HCT116 (cell line): ENCODE measurements at regions not wholly inside any gene's neighbourhood (a gene's known extent, or its start where the extent isn't known, plus 50 kb on each side); places are given as distances from the start of the nearest gene placed in this dataset.

Source experiments
- ATAC-seq: fragments of 200-7000 bp; cut with Tn5 transposase; 2 replicates; pipeline ENCODE4 v1.9.1; 2020; ENCODE audit warnings: mild to moderate bottlenecking, moderate library complexity
- BruUV-seq: library from RNA; stranded (reverse); fragments of 400-500 nt; replicated peaks from 2 replicates; lab custom pipeline; 2021; lab: Mats Ljungman, UMichigan
- CTCF ChIA-PET: fragments of 300-600 bp; sonication (Branson Sonifier 250); formaldehyde crosslinking; loops from one replicate; lab custom pipeline; 2021; ENCODE audit warnings: antibody characterized with exemption; lab: Charles Lee
- POLR2A ChIA-PET: fragments of 300-600, 350-600 bp; sonication (Branson Sonifier 250); formaldehyde crosslinking; loops from one replicate; lab custom pipeline; 2021; ENCODE audit warnings: antibody characterized with exemption; lab: Charles Lee
- RAD21 ChIA-PET, 2 experiments: fragments of 300-600 bp; sonication (Branson Sonifier 250); formaldehyde crosslinking; loops; one replicate each; lab custom pipeline; 2023; ENCODE audit warnings: low total read pairs in 2 of 2; ENCODE audit not compliant: uncharacterized antibody in 2 of 2, unreplicated experiment in 2 of 2, low non-redundant PET in 1 of 2; lab: Charles Lee
- DNase-seq: peaks from one replicate; pipeline ENCODE4 v3.0.0-alpha.2; 2010; ENCODE audit warnings: low read depth, low spot score
- H2AFZ ChIP-seq: fragments of 200-600 bp; shearing (Covaris generic), sonication (generic); 2 replicates; pipeline ENCODE4 v1.6.1; 2017; ENCODE audit warnings: low read depth, mixed run types, mixed read lengths, antibody characterized with exemption, low read length; ENCODE audit not compliant: poor library complexity, severe bottlenecking
- H3K27ac ChIP-seq: 2 replicates; pipeline ENCODE4 v1.5.1; 2012; ENCODE audit warnings: low read depth, low read length
- H3K27me3 ChIP-seq: fragments of 200-600 bp; sonication (generic); 2 replicates; pipeline ENCODE4 v1.6.1; 2016; ENCODE audit warnings: mixed run types, low read length, mixed read lengths; ENCODE audit not compliant: insufficient read depth
- H3K36me3 ChIP-seq, 2 experiments: fragments of 200-500 bp in 1 of 2; fragments of 200-600 bp in 1 of 2; sonication (Bioruptor generic) in 1 of 2; sonication (generic) in 1 of 2; 2 replicates each; pipeline versions ENCODE4 v1.5.1 to v1.6.1; 2014 to 2016; ENCODE audit warnings: low read length in 2 of 2, inconsistent platforms in 1 of 2, mixed read lengths in 1 of 2, mixed run types in 1 of 2; ENCODE audit not compliant: insufficient read depth in 2 of 2, control insufficient read depth in 1 of 2
- H3K4me1 ChIP-seq, 2 experiments: fragments of 200-600 bp in 1 of 2; sonication (generic) in 1 of 2; 2 replicates each; pipeline versions ENCODE4 v1.5.1 to v1.6.1; 2012 to 2017; ENCODE audit warnings: low read length in 2 of 2, inconsistent platforms in 1 of 2, mild to moderate bottlenecking in 1 of 2, mixed read lengths in 1 of 2, mixed run types in 1 of 2, moderate library complexity in 1 of 2; ENCODE audit not compliant: insufficient read depth in 2 of 2, control insufficient read depth in 1 of 2
- H3K4me2 ChIP-seq: fragments of 200-600 bp; sonication (generic); 2 replicates; pipeline ENCODE4 v1.6.1; 2017; ENCODE audit warnings: mixed run types, low read length, mixed read lengths
- H3K4me3 ChIP-seq, 2 experiments: fragments of 200-600 bp in 1 of 2; sonication (generic) in 1 of 2; replicated peaks in 1 of 2; 2 replicates each; pipeline ENCODE4 v1.5.1; 2011 to 2016; ENCODE audit warnings: low read length in 2 of 2, control low read depth in 1 of 2, low read depth in 1 of 2, mild to moderate bottlenecking in 1 of 2, mixed read lengths in 1 of 2, mixed run types in 1 of 2
- H3K79me2 ChIP-seq: fragments of 200-600 bp; sonication (generic); 2 replicates; pipeline ENCODE4 v1.6.1; 2017; ENCODE audit warnings: mild to moderate bottlenecking, mixed run types, low read length, moderate library complexity, mixed read lengths; ENCODE audit not compliant: insufficient read depth
- H3K9ac ChIP-seq: fragments of 200-600 bp; sonication (generic); 2 replicates; pipeline ENCODE4 v1.6.1; 2016; ENCODE audit warnings: low read length, mixed read lengths
- H3K9me2 ChIP-seq: fragments of 200-600 bp; sonication (generic), shearing (Covaris generic); 2 replicates; pipeline ENCODE4 v1.6.1; 2017; ENCODE audit warnings: mixed run types, mild to moderate bottlenecking, moderate library complexity; ENCODE audit not compliant: insufficient read depth
- H3K9me3 ChIP-seq, 2 experiments: fragments of 200-500 bp in 1 of 2; fragments of 200-600 bp in 1 of 2; sonication (Bioruptor generic) in 1 of 2; sonication (generic) in 1 of 2; 2 replicates each; pipeline ENCODE4 v1.6.1; 2014 to 2017; ENCODE audit warnings: low read length in 2 of 2, mixed read lengths in 2 of 2, inconsistent platforms in 1 of 2, low read depth in 1 of 2, mild to moderate bottlenecking in 1 of 2, mixed run types in 1 of 2, moderate library complexity in 1 of 2; ENCODE audit not compliant: control insufficient read depth in 1 of 2, insufficient read depth in 1 of 2
- H4K20me1 ChIP-seq: fragments of 200-600 bp; sonication (generic), shearing (Covaris generic); 2 replicates; pipeline ENCODE4 v1.6.1; 2017; ENCODE audit warnings: mixed run types, mild to moderate bottlenecking, moderate library complexity; ENCODE audit not compliant: insufficient read depth
- CBX3 ChIP-seq: IDR thresholded peaks from 2 replicates; pipeline ENCODE4 v1.6.1; 2012; ENCODE audit warnings: low read depth
- EGR1 ChIP-seq: IDR thresholded peaks from 2 replicates; pipeline ENCODE4 v1.6.1; 2012; ENCODE audit warnings: low read depth
- EZH2phosphoT487 ChIP-seq: fragments of 200-600 bp; IDR thresholded peaks from 2 replicates; pipeline ENCODE4 v1.6.1; 2018; ENCODE audit warnings: antibody characterized with exemption, borderline replicate concordance
- FOSL1 ChIP-seq: IDR thresholded peaks from 2 replicates; pipeline ENCODE4 v1.6.1; 2012; ENCODE audit warnings: low read depth
- JUND ChIP-seq: IDR thresholded peaks from 2 replicates; pipeline ENCODE4 v1.6.1; 2012
- MAX ChIP-seq: IDR thresholded peaks from 2 replicates; pipeline ENCODE4 v1.6.1; 2012
- POLR2A ChIP-seq: IDR thresholded peaks from 2 replicates; pipeline ENCODE4 v1.7.0; 2011; ENCODE audit warnings: borderline replicate concordance; ENCODE audit not compliant: insufficient read depth, insufficient read length; ENCODE audit errors: extremely low read depth
- POLR2AphosphoS5 ChIP-seq: IDR thresholded peaks from 2 replicates; pipeline ENCODE4 v1.6.1; 2011; ENCODE audit warnings: mild to moderate bottlenecking, low read depth, low read length, moderate library complexity
- RAD21 ChIP-seq: IDR thresholded peaks from 2 replicates; pipeline ENCODE4 v1.6.1; 2012; ENCODE audit warnings: low read depth, mild to moderate bottlenecking
- REST ChIP-seq: IDR thresholded peaks from 2 replicates; pipeline ENCODE4 v1.6.1; 2012; ENCODE audit warnings: low read depth
- SRF ChIP-seq: IDR thresholded peaks from 2 replicates; pipeline ENCODE4 v1.6.1; 2012; ENCODE audit warnings: low read depth
- TCF7L2 ChIP-seq: IDR thresholded peaks from 2 replicates; pipeline ENCODE4 v1.7.0; 2011; ENCODE audit warnings: borderline replicate concordance, inconsistent platforms; ENCODE audit not compliant: insufficient read depth, insufficient read length; ENCODE audit errors: extremely low read depth
- YY1 ChIP-seq: IDR thresholded peaks from 2 replicates; pipeline ENCODE4 v1.6.1; 2011; ENCODE audit warnings: low read length, low read depth, moderate library complexity, mild to moderate bottlenecking; ENCODE audit not compliant: insufficient replicate concordance; ENCODE audit errors: extremely low read depth
- ZNF274 ChIP-seq: fragments of 200-500 bp; sonication (Bioruptor generic); IDR thresholded peaks from 2 replicates; pipeline ENCODE4 v1.6.1; 2014; ENCODE audit warnings: mild to moderate bottlenecking, low read depth, low read length, inconsistent platforms
- intact Hi-C: fragments of 100-400 bp; cut with micrococcal nuclease; formaldehyde crosslinking; loops from 2 replicates; pipeline ENCODE4 v1.10.0; 2022
- TF ChIP-seq, protein P1 (sequence below), 3 experiments: fragments of 200-600 bp in 1 of 3; sonication (generic) in 1 of 3; IDR thresholded peaks in 2 of 3; conservative IDR thresholded peaks in 1 of 3; 2 replicates each; pipeline ENCODE4 v1.5.1; 2012 to 2017; ENCODE audit warnings: low read depth in 2 of 3, low read length in 2 of 3, antibody characterized with exemption in 1 of 3, borderline replicate concordance in 1 of 3, control low read depth in 1 of 3, mild to moderate bottlenecking in 1 of 3, mixed read lengths in 1 of 3, mixed run types in 1 of 3, moderate library complexity in 1 of 3; ENCODE audit not compliant: insufficient read depth in 1 of 3

DNA sequence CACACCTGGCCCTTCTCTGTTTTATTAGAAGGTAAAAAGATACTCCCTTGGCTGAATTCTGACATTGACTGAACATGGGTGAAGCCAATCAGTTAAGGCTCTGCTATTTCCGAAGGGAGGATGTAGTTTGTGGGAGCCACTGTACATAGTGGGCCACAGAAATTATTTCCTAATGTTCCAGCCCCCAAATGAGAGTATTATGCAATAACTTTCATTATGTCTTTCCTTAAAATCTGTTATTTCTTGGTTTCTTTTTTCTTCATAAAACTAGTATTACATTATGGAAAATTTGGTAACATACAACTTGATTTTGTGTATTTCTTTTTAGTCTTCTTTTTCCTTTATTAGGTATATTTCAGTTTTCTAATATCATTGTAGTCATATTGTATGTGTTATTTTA, 51.9 kb upstream of the EP300 start:
- H3K9me3 ChIP-seq = no peaks in the 10 kb centered on the region
- H3K4me3 ChIP-seq = no peak overlapping the region
- H3K27ac ChIP-seq = no peak overlapping the region
- no peaks in the 10 kb centered on the region for H3K27me3 ChIP-seq
- H2AFZ ChIP-seq = no peak overlapping the region
- H3K36me3 ChIP-seq = no peaks in the 10 kb centered on the region
- no peaks in the 10 kb centered on the region for H3K9me2 ChIP-seq
- TF ChIP-seq, protein P1, sequence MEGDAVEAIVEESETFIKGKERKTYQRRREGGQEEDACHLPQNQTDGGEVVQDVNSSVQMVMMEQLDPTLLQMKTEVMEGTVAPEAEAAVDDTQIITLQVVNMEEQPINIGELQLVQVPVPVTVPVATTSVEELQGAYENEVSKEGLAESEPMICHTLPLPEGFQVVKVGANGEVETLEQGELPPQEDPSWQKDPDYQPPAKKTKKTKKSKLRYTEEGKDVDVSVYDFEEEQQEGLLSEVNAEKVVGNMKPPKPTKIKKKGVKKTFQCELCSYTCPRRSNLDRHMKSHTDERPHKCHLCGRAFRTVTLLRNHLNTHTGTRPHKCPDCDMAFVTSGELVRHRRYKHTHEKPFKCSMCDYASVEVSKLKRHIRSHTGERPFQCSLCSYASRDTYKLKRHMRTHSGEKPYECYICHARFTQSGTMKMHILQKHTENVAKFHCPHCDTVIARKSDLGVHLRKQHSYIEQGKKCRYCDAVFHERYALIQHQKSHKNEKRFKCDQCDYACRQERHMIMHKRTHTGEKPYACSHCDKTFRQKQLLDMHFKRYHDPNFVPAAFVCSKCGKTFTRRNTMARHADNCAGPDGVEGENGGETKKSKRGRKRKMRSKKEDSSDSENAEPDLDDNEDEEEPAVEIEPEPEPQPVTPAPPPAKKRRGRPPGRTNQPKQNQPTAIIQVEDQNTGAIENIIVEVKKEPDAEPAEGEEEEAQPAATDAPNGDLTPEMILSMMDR (IDR thresholded peaks at IDR 0.05 in 2 of 3, conservative IDR thresholded peaks at IDR 0.05 in 1 of 3; ENCODE audit: borderline replicate concordance in 1 of 3, insufficient read depth in 1 of 3, low read depth in 2 of 3, low read length in 2 of 3) = no peak
- no peak for TF ChIP-seq TCF7L2
- no peak for TF ChIP-seq POLR2A
- no peak for TF ChIP-seq SRF
- TF ChIP-seq JUND = no peak
- no peak for TF ChIP-seq CBX3
- TF ChIP-seq EZH2phosphoT487 = no peak
- TF ChIP-seq, all 23 proteins: peak for 0
- ChIA-PET POLR2A (no interaction called here), RAD21 (no interaction called here), CTCF (no interaction called here)
- peaks cover 0 to 7% of the 10 kb centered on the region in 2 experiments; a peak in 1 of 4 replicates for H3K4me1 ChIP-seq
- DNase-seq = no peak
- no peaks in the 10 kb centered on the region for H3K79me2 ChIP-seq
- no peaks in the 10 kb centered on the region for H4K20me1 ChIP-seq
- no TSS peak for BruUV-seq
- no peak overlapping the region for H3K4me2 ChIP-seq
- intact Hi-C loops = no loop called here
- ATAC-seq = no peak
- no peak overlapping the region for H3K9ac ChIP-seq

- POLR2A ChIA-PET = no interaction called here
- DNase-seq (no peak), ATAC-seq (no peak)
- no peaks in the 10 kb centered on the region for H3K9me3 ChIP-seq
- intact Hi-C loops = no loop called here
- no TSS peak for BruUV-seq
- RAD21 ChIA-PET = no interaction called here
- H2AFZ ChIP-seq = no peak overlapping the region
- no peaks in the 10 kb centered on the region for H3K9me2 ChIP-seq
- no peak overlapping the region for H3K4me2 ChIP-seq
- H3K79me2 ChIP-seq = no peaks in the 10 kb centered on the region
- no peak overlapping the region for H3K9ac ChIP-seq
- H4K20me1 ChIP-seq = no peaks in the 10 kb centered on the region
- no peaks in the 10 kb centered on the region for H3K36me3 ChIP-seq
- H3K4me3 ChIP-seq = no peak overlapping the region
- no peaks in the 10 kb centered on the region for H3K4me1 ChIP-seq
- CTCF ChIA-PET = no interaction called here
- H3K27me3 ChIP-seq = no peaks in the 10 kb centered on the region
- H3K27ac ChIP-seq = no peak overlapping the region
- no peak for TF ChIP-seq EGR1
- TF ChIP-seq RAD21 = no peak
- TF ChIP-seq TCF7L2 = no peak
- no peak for TF ChIP-seq YY1
- TF ChIP-seq ZNF274 = no peak
- TF ChIP-seq POLR2AphosphoS5 = no peak
- no peak for TF ChIP-seq JUND
- no peak for TF ChIP-seq POLR2A
- no peak for TF ChIP-seq CBX3
- no peak for TF ChIP-seq FOSL1
- no peak for TF ChIP-seq MAX
- no peak for TF ChIP-seq EZH2phosphoT487
- no peak for TF ChIP-seq SRF
- no peak for TF ChIP-seq REST
Observed at GRCh38 chr22:41041532-41041931, 50.9 kb upstream of the EP300 start.
